GM12873 (cell line): ENCODE measurements at regions not wholly inside any gene's neighbourhood (a gene's known extent, or its start where the extent isn't known, plus 50 kb on each side); places are given as distances from the start of the nearest gene placed in this dataset.

Source experiments
- TF ChIP-seq, protein P1 (sequence below): IDR thresholded peaks from 2 replicates; pipeline ENCODE4 v1.5.1; 2012; ENCODE audit warnings: low read depth, mild to moderate bottlenecking, moderate library complexity, low read length, control low read depth; ENCODE audit not compliant: insufficient read depth; ENCODE audit errors: missing control alignments

DNA sequence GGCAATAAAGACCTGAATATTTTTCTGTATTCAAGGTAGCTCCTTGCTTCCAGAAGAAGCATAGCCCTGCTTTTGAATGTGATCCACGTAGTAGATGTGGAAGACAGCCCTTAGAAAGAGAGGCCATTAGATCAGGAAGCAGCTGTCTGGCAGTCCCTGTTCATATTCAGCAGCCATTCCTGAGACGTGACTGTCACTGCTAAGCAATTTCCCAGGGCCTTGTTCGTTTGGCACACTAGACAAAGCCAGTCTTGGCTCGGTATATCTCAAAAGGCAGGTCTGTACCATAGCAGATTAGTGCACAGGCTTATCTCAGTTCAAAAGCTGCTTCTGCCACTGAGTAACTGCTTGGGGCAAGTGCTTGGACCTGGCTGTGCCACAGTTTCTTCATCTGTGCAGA, 287.8 kb upstream of the MCTP2 start:
- TF ChIP-seq, protein P1, sequence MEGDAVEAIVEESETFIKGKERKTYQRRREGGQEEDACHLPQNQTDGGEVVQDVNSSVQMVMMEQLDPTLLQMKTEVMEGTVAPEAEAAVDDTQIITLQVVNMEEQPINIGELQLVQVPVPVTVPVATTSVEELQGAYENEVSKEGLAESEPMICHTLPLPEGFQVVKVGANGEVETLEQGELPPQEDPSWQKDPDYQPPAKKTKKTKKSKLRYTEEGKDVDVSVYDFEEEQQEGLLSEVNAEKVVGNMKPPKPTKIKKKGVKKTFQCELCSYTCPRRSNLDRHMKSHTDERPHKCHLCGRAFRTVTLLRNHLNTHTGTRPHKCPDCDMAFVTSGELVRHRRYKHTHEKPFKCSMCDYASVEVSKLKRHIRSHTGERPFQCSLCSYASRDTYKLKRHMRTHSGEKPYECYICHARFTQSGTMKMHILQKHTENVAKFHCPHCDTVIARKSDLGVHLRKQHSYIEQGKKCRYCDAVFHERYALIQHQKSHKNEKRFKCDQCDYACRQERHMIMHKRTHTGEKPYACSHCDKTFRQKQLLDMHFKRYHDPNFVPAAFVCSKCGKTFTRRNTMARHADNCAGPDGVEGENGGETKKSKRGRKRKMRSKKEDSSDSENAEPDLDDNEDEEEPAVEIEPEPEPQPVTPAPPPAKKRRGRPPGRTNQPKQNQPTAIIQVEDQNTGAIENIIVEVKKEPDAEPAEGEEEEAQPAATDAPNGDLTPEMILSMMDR = no peak

DNA sequence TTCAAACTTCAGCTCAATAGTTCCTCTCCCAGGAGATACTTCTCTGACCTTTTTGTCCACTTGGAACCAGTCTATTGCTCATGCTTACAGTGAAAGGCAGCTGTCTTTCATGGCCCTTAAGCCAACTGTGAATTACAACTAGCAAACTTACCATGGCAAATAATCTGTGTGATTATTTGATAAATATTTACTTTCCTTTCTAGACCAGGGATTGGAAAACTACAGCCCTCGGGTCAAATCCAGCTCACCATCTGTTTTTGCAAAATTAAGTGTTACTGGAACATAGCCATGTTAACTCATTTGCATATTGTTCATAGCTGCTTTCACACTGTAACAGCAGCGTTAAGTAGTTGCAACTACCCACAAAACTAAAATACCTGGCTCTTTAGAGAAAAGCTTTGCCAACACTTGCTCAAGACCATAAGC, 289.1 kb upstream of the MCTP2 start:
- TF ChIP-seq, protein P1 = no peak

DNA sequence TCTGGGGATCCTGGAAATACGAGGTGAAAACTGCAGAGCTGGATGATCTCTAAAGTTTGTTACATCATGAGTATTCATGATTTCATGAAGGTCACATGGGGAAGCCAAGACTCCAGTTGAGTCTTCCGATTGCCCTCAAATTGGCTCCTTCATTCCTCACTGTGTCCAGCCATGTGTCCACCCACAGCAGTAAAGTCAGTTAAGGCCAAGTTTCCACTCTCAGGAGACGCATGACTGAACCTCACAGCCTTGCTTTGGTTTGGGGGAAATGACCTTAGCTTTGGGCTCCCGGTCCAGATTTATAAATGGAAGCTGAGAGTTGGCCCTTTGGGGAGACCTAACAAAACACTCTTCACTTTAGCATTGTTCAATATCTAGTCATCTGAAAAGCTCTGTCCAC, 289.7 kb upstream of the MCTP2 start:
- TF ChIP-seq, protein P1 = no peak

DNA sequence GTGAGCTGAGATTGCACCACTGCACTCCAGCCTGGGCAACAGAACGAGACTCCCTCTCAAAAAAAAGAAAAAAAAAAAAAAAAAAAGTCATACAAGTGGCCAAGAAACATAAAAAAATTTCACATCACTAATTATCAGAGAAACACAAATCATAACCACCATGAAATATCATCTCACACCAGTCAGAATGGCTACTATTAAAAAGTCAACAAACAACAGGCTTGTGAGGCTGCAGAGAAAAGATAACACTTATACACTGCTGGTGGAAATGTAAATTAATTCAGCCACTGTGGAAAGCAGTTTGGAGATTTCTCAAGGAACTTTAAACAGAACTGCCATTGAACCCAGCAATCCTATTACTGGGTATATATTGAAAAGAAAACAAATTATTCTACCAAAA, 291.1 kb upstream of the MCTP2 start:
- TF ChIP-seq, protein P1 = no peak

DNA sequence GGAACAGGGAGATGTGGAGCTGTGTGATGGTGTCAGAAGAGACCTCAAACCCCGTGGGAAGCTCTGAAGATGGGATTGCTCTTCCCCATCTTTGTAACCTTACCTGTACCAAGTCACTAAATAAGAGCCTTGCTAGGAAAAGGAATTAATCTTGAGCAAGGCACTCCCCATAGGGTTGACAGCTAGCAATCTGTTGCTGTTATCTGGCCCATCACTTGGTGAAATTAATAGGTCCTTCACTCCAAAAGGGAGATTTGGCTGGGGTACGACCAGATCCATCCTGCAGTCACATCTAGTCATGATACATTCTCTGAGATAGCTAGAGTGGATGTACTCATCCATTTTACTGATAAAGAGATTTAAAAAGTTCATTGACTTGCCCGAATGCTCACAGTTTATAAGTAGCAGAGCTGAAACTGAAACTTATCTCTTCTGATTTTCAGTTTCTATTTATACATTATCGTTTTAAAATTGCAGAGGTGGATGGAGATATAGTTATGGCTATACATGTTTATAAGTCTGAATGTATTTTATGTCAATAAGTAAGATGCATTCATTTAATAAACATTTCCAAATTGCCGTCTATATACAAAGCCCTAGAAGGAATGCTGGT, 299.1 kb upstream of the MCTP2 start:
- TF ChIP-seq, protein P1 = no peak

DNA sequence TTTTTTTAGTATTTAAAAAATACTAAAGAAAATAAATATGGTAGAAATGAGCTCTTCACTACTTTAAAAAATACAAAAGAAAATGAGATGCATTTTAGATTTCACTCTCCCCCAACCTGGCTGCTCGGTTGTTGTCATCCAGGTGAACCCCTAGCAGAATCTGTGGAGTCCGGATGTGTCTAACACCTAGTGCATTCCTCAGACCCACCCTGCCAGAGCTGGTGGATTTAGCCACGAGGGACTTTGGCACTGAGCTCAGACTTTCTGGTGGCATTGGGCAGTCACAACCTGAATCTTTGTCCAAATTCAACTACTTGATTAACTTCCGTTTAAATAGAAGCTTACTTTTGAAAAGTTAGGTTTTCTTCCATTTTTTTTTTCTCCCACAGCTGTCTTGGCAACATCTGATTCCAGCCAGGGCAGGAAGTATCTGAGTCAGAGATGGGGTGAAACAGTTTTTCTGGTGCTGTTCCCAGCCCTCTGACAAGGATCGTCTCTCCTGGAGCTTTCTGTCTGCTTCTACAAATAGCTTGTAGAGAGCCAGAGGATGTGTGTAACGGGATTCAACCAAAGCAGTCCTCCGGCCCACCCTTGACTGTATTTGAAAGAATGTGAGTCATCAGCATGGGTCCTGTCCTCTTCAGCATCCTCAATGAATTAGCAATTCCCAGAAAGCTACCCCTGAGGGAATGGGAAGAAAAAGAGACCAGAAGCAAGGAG, 301.8 kb upstream of the MCTP2 start:
- TF ChIP-seq, protein P1 = no peak

DNA sequence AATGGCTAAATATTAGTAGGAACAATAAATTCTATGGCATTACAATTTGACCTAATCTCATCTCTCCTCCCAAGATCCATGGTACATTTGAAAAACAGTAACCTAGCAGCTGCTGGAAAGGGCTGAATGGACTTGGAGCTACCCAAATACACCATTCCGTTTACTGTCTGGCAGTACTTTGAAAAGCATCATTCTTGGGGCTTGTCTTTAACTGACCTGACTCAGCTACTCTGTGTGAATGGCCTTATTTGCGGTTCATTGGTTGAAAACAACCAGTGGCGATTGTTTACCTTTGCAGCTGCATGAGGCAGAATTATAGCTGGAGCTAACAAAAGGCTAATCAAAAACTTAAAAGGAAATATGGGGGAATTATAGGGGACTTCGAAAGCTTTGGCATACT, 311.2 kb upstream of the MCTP2 start:
- TF ChIP-seq, protein P1 = no peak
